ENCODE measurements at regions not wholly inside any gene's neighbourhood (a gene's known extent, or its start where the extent isn't known, plus 50 kb on each side); places are given as distances from the start of the nearest gene placed in this dataset.

- Histone ChIP-seq H3K4me3 (ENCODE audit: low read depth, low read length) (no peak overlapping the region), H3K36me3 (ENCODE audit: control insufficient read depth in 2 of 2, insufficient read depth in 1 of 2, low read length in 2 of 2) (no peaks in the 10 kb centered on the region), H3K9me3 (ENCODE audit: control insufficient read depth, insufficient read depth, low read depth, low read length) (no peaks in the 10 kb centered on the region), H3K4me1 (ENCODE audit: control insufficient read depth, insufficient read depth, low read length) (no peaks in the 10 kb centered on the region), H3K27ac (ENCODE audit: extremely low read depth, low read depth, low read length) (no peak overlapping the region)
- POLR2A ChIA-PET, result no interaction called here
- TF ChIP-seq HOXA7 (CRISPR knock-in tag; IDR thresholded peaks at IDR 0.05; ENCODE audit: borderline replicate concordance) (no peak), IKZF3 (tag by site-specific recombination; IDR thresholded peaks at IDR 0.05) (no peak), WT1 (tag by site-specific recombination; IDR thresholded peaks at IDR 0.05) (no peak)
- TF ChIP-seq, protein P1, sequence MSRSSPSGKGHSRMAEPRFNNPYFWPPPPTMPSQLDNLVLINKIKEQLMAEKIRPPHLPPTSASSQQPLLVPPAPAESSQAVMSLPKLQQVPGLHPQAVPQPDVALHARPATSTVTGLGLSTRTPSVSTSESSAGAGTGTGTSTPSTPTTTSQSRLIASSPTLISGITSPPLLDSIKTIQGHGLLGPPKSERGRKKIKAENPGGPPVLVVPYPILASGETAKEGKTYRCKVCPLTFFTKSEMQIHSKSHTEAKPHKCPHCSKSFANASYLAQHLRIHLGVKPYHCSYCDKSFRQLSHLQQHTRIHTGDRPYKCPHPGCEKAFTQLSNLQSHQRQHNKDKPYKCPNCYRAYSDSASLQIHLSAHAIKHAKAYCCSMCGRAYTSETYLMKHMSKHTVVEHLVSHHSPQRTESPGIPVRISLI (tag by site-specific recombination; IDR thresholded peaks at IDR 0.05), result no peak
- CTCF ChIA-PET, result no interaction called here
These were observed 79.5 kb upstream of the NFIB start for GRCh38 chr9:14393418-14393817.

- H3K9me3 ChIP-seq (ENCODE audit: control insufficient read depth, insufficient read depth, low read depth, low read length), result no peaks in the 10 kb centered on the region
- H3K36me3 ChIP-seq (ENCODE audit: control insufficient read depth in 2 of 2, insufficient read depth in 1 of 2, low read length in 2 of 2), result no peaks in the 10 kb centered on the region
- CTCF ChIA-PET, result interaction anchor here (1.0 kb wide), 1 partner anchor 38 kb away, joined by 3 read pairs; no protein-coding TSS in a partner anchor
- no peaks in the 10 kb centered on the region for H3K4me1 ChIP-seq (ENCODE audit: control insufficient read depth, insufficient read depth, low read length)
- no peak overlapping the region for H3K4me3 ChIP-seq (ENCODE audit: low read depth, low read length)
- POLR2A ChIA-PET, result no interaction called here
- no peak overlapping the region for H3K27ac ChIP-seq (ENCODE audit: extremely low read depth, low read depth, low read length)
- TF ChIP-seq ZNF274 (IDR thresholded peaks at IDR 0.05; ENCODE audit: low read length) (no peak), ZNF274 (tag by site-specific recombination; IDR thresholded peaks at IDR 0.05; ENCODE audit: borderline replicate concordance) (no peak), EGR2 (tag by site-specific recombination; IDR thresholded peaks at IDR 0.05; ENCODE audit: low read depth) (no peak), ZNF704 (tag by site-specific recombination; IDR thresholded peaks at IDR 0.05) (no peak), ZNF530 (tag by site-specific recombination; IDR thresholded peaks at IDR 0.05; ENCODE audit: low read depth) (no peak), SCRT2 (tag by site-specific recombination; IDR thresholded peaks at IDR 0.05) (no peak), ZNF549 (tag by site-specific recombination; IDR thresholded peaks at IDR 0.05) (0 out of 2 replicates have a peak, but pooled peaks have one; percentile 4), ZNF302 (tag by site-specific recombination; IDR thresholded peaks at IDR 0.05; ENCODE audit: low read depth) (no peak), ZNF184 (tag by site-specific recombination; IDR thresholded peaks at IDR 0.05) (no peak), ZNF510 (tag by site-specific recombination; IDR thresholded peaks at IDR 0.05; ENCODE audit: insufficient replicate concordance) (peak; percentile 53), ZNF266 (tag by site-specific recombination; IDR thresholded peaks at IDR 0.05; ENCODE audit: low read depth) (no peak), ZNF558 (tag by site-specific recombination; IDR thresholded peaks at IDR 0.05) (no peak), ZNF629 (tag by site-specific recombination; IDR thresholded peaks at IDR 0.05) (no peak), ZNF621 (tag by site-specific recombination; IDR thresholded peaks at IDR 0.05) (no peak), ZNF146 (tag by site-specific recombination; IDR thresholded peaks at IDR 0.05) (no peak), ZNF561 (tag by site-specific recombination; IDR thresholded peaks at IDR 0.05; ENCODE audit: borderline replicate concordance) (no peak), ZNF169 (tag by site-specific recombination; IDR thresholded peaks at IDR 0.05) (no peak), WT1 (tag by site-specific recombination; IDR thresholded peaks at IDR 0.05) (no peak)
- TF ChIP-seq, protein P2, sequence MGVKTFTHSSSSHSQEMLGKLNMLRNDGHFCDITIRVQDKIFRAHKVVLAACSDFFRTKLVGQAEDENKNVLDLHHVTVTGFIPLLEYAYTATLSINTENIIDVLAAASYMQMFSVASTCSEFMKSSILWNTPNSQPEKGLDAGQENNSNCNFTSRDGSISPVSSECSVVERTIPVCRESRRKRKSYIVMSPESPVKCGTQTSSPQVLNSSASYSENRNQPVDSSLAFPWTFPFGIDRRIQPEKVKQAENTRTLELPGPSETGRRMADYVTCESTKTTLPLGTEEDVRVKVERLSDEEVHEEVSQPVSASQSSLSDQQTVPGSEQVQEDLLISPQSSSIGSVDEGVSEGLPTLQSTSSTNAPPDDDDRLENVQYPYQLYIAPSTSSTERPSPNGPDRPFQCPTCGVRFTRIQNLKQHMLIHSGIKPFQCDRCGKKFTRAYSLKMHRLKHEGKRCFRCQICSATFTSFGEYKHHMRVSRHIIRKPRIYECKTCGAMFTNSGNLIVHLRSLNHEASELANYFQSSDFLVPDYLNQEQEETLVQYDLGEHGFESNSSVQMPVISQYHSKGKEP (tag by site-specific recombination; IDR thresholded peaks at IDR 0.05), result no peak
- TF ChIP-seq, protein P3, sequence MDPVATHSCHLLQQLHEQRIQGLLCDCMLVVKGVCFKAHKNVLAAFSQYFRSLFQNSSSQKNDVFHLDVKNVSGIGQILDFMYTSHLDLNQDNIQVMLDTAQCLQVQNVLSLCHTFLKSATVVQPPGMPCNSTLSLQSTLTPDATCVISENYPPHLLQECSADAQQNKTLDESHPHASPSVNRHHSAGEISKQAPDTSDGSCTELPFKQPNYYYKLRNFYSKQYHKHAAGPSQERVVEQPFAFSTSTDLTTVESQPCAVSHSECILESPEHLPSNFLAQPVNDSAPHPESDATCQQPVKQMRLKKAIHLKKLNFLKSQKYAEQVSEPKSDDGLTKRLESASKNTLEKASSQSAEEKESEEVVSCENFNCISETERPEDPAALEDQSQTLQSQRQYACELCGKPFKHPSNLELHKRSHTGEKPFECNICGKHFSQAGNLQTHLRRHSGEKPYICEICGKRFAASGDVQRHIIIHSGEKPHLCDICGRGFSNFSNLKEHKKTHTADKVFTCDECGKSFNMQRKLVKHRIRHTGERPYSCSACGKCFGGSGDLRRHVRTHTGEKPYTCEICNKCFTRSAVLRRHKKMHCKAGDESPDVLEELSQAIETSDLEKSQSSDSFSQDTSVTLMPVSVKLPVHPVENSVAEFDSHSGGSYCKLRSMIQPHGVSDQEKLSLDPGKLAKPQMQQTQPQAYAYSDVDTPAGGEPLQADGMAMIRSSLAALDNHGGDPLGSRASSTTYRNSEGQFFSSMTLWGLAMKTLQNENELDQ (tag by site-specific recombination; IDR thresholded peaks at IDR 0.05; ENCODE audit: low read depth), result no peak
- TF ChIP-seq, protein P4, sequence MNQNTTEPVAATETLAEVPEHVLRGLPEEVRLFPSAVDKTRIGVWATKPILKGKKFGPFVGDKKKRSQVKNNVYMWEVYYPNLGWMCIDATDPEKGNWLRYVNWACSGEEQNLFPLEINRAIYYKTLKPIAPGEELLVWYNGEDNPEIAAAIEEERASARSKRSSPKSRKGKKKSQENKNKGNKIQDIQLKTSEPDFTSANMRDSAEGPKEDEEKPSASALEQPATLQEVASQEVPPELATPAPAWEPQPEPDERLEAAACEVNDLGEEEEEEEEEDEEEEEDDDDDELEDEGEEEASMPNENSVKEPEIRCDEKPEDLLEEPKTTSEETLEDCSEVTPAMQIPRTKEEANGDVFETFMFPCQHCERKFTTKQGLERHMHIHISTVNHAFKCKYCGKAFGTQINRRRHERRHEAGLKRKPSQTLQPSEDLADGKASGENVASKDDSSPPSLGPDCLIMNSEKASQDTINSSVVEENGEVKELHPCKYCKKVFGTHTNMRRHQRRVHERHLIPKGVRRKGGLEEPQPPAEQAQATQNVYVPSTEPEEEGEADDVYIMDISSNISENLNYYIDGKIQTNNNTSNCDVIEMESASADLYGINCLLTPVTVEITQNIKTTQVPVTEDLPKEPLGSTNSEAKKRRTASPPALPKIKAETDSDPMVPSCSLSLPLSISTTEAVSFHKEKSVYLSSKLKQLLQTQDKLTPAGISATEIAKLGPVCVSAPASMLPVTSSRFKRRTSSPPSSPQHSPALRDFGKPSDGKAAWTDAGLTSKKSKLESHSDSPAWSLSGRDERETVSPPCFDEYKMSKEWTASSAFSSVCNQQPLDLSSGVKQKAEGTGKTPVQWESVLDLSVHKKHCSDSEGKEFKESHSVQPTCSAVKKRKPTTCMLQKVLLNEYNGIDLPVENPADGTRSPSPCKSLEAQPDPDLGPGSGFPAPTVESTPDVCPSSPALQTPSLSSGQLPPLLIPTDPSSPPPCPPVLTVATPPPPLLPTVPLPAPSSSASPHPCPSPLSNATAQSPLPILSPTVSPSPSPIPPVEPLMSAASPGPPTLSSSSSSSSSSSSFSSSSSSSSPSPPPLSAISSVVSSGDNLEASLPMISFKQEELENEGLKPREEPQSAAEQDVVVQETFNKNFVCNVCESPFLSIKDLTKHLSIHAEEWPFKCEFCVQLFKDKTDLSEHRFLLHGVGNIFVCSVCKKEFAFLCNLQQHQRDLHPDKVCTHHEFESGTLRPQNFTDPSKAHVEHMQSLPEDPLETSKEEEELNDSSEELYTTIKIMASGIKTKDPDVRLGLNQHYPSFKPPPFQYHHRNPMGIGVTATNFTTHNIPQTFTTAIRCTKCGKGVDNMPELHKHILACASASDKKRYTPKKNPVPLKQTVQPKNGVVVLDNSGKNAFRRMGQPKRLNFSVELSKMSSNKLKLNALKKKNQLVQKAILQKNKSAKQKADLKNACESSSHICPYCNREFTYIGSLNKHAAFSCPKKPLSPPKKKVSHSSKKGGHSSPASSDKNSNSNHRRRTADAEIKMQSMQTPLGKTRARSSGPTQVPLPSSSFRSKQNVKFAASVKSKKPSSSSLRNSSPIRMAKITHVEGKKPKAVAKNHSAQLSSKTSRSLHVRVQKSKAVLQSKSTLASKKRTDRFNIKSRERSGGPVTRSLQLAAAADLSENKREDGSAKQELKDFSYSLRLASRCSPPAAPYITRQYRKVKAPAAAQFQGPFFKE (tag by site-specific recombination; IDR thresholded peaks at IDR 0.05; ENCODE audit: borderline replicate concordance), result no peak
These were observed 77.7 kb upstream of the NFIB start for GRCh38 chr9:14391620-14392019.
